MCF 10A (cell line): ENCODE measurements at regions not wholly inside any gene's neighbourhood (a gene's known extent, or its start where the extent isn't known, plus 50 kb on each side); places are given as distances from the start of the nearest gene placed in this dataset.

Source experiments
- BruUV-seq: library from RNA; stranded (reverse); fragments of 400-500 nt; replicated peaks from 2 replicates; lab custom pipeline; 2021; lab: Mats Ljungman, UMichigan
- CTCF ChIA-PET: fragments of 300-600 bp; sonication (Branson Sonifier 250); formaldehyde crosslinking; extraction: SDS; loops from one replicate; lab custom pipeline; 2021; ENCODE audit warnings: antibody characterized with exemption, inconsistent platforms; lab: Yijun Ruan, JAX
- POLR2A ChIA-PET: fragments of 300-600, 350-650 bp; sonication (Branson Sonifier 250); formaldehyde crosslinking; extraction: SDS; loops from one replicate; lab custom pipeline; 2020; ENCODE audit warnings: antibody characterized with exemption, inconsistent platforms; lab: Yijun Ruan, JAX
- DNase-seq: peaks from one replicate; pipeline ENCODE4 v3.0.0-alpha.2; 2018; ENCODE audit not compliant: unreplicated experiment
- H3K27ac Mint-ChIP-seq: one replicate; pipeline ENCODE4 v1.8.0; 2022; ENCODE audit warnings: mild to moderate bottlenecking, low read depth, mixed read lengths; ENCODE audit not compliant: unreplicated experiment
- H3K27me3 Mint-ChIP-seq: one replicate; pipeline ENCODE4 v1.8.0; 2022; ENCODE audit warnings: mixed read lengths; ENCODE audit not compliant: insufficient read depth, unreplicated experiment
- H3K36me3 Mint-ChIP-seq: one replicate; pipeline ENCODE4 v1.8.0; 2022; ENCODE audit warnings: mild to moderate bottlenecking, moderate library complexity, mixed read lengths; ENCODE audit not compliant: insufficient read depth, unreplicated experiment
- H3K4me1 Mint-ChIP-seq: one replicate; pipeline ENCODE4 v1.8.0; 2022; ENCODE audit warnings: mixed read lengths; ENCODE audit not compliant: insufficient read depth, unreplicated experiment
- H3K4me3 Mint-ChIP-seq: one replicate; pipeline ENCODE4 v1.8.0; 2022; ENCODE audit warnings: mild to moderate bottlenecking, moderate library complexity, mixed read lengths; ENCODE audit not compliant: unreplicated experiment
- H3K9me3 Mint-ChIP-seq: one replicate; pipeline ENCODE4 v1.8.0; 2022; ENCODE audit warnings: mixed read lengths; ENCODE audit not compliant: unreplicated experiment
- CTCF ChIP-seq: fragments of 200-600 bp; IDR thresholded peaks from one replicate; pipeline ENCODE4 v1.8.0; 2022; ENCODE audit warnings: antibody characterized with exemption, mild to moderate bottlenecking; ENCODE audit not compliant: unreplicated experiment
- intact Hi-C: fragments of 100-400 bp; cut with micrococcal nuclease; formaldehyde crosslinking; loops from 2 replicates; pipeline ENCODE4 v1.14.1; 2022

GRCh38 chr7:145064114-145064513 is 228.3 kb upstream of the TPK1 start:
- no TSS peak for BruUV-seq
- no peaks in the 10 kb centered on the region for H3K4me1 Mint-ChIP-seq
- H3K27ac Mint-ChIP-seq: no peak overlapping the region
- no peaks in the 10 kb centered on the region for H3K36me3 Mint-ChIP-seq
- intact Hi-C loops: no loop called here
- H3K9me3 Mint-ChIP-seq: no peaks in the 10 kb centered on the region
- no peak for TF ChIP-seq CTCF
- DNase-seq: no peak
- CTCF ChIA-PET: no interaction called here
- H3K27me3 Mint-ChIP-seq: no peaks in the 10 kb centered on the region
- no peak overlapping the region for H3K4me3 Mint-ChIP-seq
- POLR2A ChIA-PET: interaction anchor here (0.6 to 0.8 kb wide), 2 partner anchors 148 to 272 kb away, joined by 3 read pairs; no protein-coding TSS in a partner anchor

- Mint-ChIP-seq H3K9me3 (no peaks in the 10 kb centered on the region), H3K27ac (no peak overlapping the region), H3K4me3 (no peak overlapping the region), H3K4me1 (no peaks in the 10 kb centered on the region), H3K27me3 (no peaks in the 10 kb centered on the region), H3K36me3 (no peaks in the 10 kb centered on the region)
- intact Hi-C loops: no loop called here
- peak; percentile 43 for DNase-seq
- POLR2A ChIA-PET: interaction anchor here (0.7 kb wide), 1 partner anchor 122 kb away, joined by 3 read pairs; no protein-coding TSS in a partner anchor
- TF ChIP-seq CTCF: no peak
- CTCF ChIA-PET: interaction anchor here (1.6 kb wide), 1 partner anchor 17 kb away, joined by 5 read pairs; no protein-coding TSS in a partner anchor
- no TSS peak for BruUV-seq
Measured at GRCh38 chr7:145053781-145054180, 217.9 kb upstream of the TPK1 start.

GRCh38 chr7:145050415-145050814 is 214.6 kb upstream of the TPK1 start:
- CTCF ChIA-PET: interaction anchor here (0.6 to 1.2 kb wide), 2 partner anchors 14 to 116 kb away, joined by 3 read pairs; no protein-coding TSS in a partner anchor
- TF ChIP-seq CTCF: no peak

GRCh38 chr7:145036604-145037405 is 201.0 kb upstream of the TPK1 start:
- intact Hi-C loops: loop anchor here (1.0 to 5.0 kb wide), 3 partner anchors 135 to 1053 kb away; no protein-coding TSS in a partner anchor
- POLR2A ChIA-PET: no interaction called here
- Mint-ChIP-seq H3K9me3 (peaks cover 8% of the 10 kb centered on the region), H3K4me3 (peak overlapping the region; percentile 37), H3K36me3 (no peaks in the 10 kb centered on the region), H3K4me1 (no peaks in the 10 kb centered on the region), H3K27me3 (no peaks in the 10 kb centered on the region), H3K27ac (no peak overlapping the region)
- TF ChIP-seq CTCF: peak; percentile 77
- CTCF ChIA-PET: interaction anchor here (0.6 to 2.9 kb wide), 27 partner anchors 14 to 1795 kb away, joined by 3 to 31 read pairs (median 4); no protein-coding TSS in a partner anchor
- peak; percentile 69 for DNase-seq
- BruUV-seq: no TSS peak

More at GRCh38 chr7:145050415-145050814, 214.6 kb upstream of the TPK1 start:
- Mint-ChIP-seq H3K4me3 (no peak overlapping the region), H3K36me3 (no peaks in the 10 kb centered on the region), H3K27me3 (no peaks in the 10 kb centered on the region), H3K27ac (no peak overlapping the region), H3K9me3 (no peaks in the 10 kb centered on the region), H3K4me1 (no peaks in the 10 kb centered on the region)
- no peak for DNase-seq
- intact Hi-C loops: no loop called here
- POLR2A ChIA-PET: no interaction called here
- BruUV-seq: no TSS peak
